ENCODE measurements at regions not wholly inside any gene's neighbourhood (a gene's known extent, or its start where the extent isn't known, plus 50 kb on each side); places are given as distances from the start of the nearest gene placed in this dataset.
"Not testable (repeated sequence)": the region's sequence is repeated elsewhere in the genome, so short reads cannot be mapped to it uniquely, and the experiment has no call there.

- DNase-seq (ENCODE audit: insufficient read length, low spot score); FAIRE-seq: not testable (repeated sequence)
Measured at GRCh38 chr7:76859933-76860332, 172.2 kb downstream of the SPDYE17 start.

GRCh38 chr7:76854631-76855030, 177.5 kb downstream of the SPDYE17 start:
- DNase-seq (ENCODE audit: insufficient read length, low spot score): not testable (repeated sequence)
- peak; percentile 11 for FAIRE-seq

- FAIRE-seq; DNase-seq (ENCODE audit: insufficient read length, low spot score): not testable (repeated sequence)
Measured at GRCh38 chr7:76852787-76853584, 179.2 kb downstream of the SPDYE17 start.

- not testable (repeated sequence) for DNase-seq (ENCODE audit: insufficient read length, low spot score); FAIRE-seq
Measured at GRCh38 chr7:76852362-76852761, 179.8 kb downstream of the SPDYE17 start.

- not testable (repeated sequence) for FAIRE-seq; DNase-seq (ENCODE audit: insufficient read length, low spot score)
Measured at GRCh38 chr7:76851617-76852016, 180.5 kb downstream of the SPDYE17 start.

- not testable (repeated sequence) for DNase-seq (ENCODE audit: insufficient read length, low spot score); FAIRE-seq
Measured at GRCh38 chr7:76849887-76850563, 182.1 kb downstream of the SPDYE17 start.

GRCh38 chr7:76839879-76840278, 192.3 kb downstream of the SPDYE17 start:
- not testable (repeated sequence) for FAIRE-seq

GRCh38 chr7:76839214-76839613, 192.9 kb downstream of the SPDYE17 start:
- DNase-seq (ENCODE audit: insufficient read length, low spot score): not testable (repeated sequence)
- peak; percentile 63 for FAIRE-seq

More at GRCh38 chr7:76839879-76840278, 192.3 kb downstream of the SPDYE17 start:
- DNase-seq (ENCODE audit: insufficient read length, low spot score): not testable (repeated sequence)

GRCh38 chr7:76838357-76838756, 193.8 kb downstream of the SPDYE17 start:
- not testable (repeated sequence) for DNase-seq (ENCODE audit: insufficient read length, low spot score); FAIRE-seq

GRCh38 chr7:76829233-76829632, 202.2 kb upstream of the POMZP3 start:
- not testable (repeated sequence) for FAIRE-seq; DNase-seq (ENCODE audit: insufficient read length, low spot score)

- not testable (repeated sequence) for DNase-seq (ENCODE audit: insufficient read length, low spot score); FAIRE-seq
Measured at GRCh38 chr7:76826181-76826580, 199.1 kb upstream of the POMZP3 start.

- FAIRE-seq: not testable (repeated sequence)
Measured at GRCh38 chr7:76809856-76810255, 182.8 kb upstream of the POMZP3 start.

GRCh38 chr7:76807588-76808100, 180.6 kb upstream of the POMZP3 start:
- FAIRE-seq: not testable (repeated sequence)

More at GRCh38 chr7:76809856-76810255, 182.8 kb upstream of the POMZP3 start:
- not testable (repeated sequence) for DNase-seq (ENCODE audit: insufficient read length, low spot score)

GRCh38 chr7:76806460-76806859, 179.4 kb upstream of the POMZP3 start:
- DNase-seq (ENCODE audit: insufficient read length, low spot score); FAIRE-seq: not testable (repeated sequence)

More at GRCh38 chr7:76807588-76808100, 180.6 kb upstream of the POMZP3 start:
- not testable (repeated sequence) for DNase-seq (ENCODE audit: insufficient read length, low spot score)

GRCh38 chr7:76806010-76806409, 178.9 kb upstream of the POMZP3 start:
- not testable (repeated sequence) for FAIRE-seq; DNase-seq (ENCODE audit: insufficient read length, low spot score)

- FAIRE-seq; DNase-seq (ENCODE audit: insufficient read length, low spot score): not testable (repeated sequence)
Measured at GRCh38 chr7:76805262-76805661, 178.2 kb upstream of the POMZP3 start.

- DNase-seq (ENCODE audit: insufficient read length, low spot score): not testable (repeated sequence)
- FAIRE-seq: peak; percentile 16
Measured at GRCh38 chr7:76797639-76798038, 170.6 kb upstream of the POMZP3 start.

- not testable (repeated sequence) for DNase-seq (ENCODE audit: insufficient read length, low spot score); FAIRE-seq
Measured at GRCh38 chr7:76780693-76781092, 153.6 kb upstream of the POMZP3 start.
